NCI-H526 (cell line): ENCODE measurements at regions not wholly inside any gene's neighbourhood (a gene's known extent, or its start where the extent isn't known, plus 50 kb on each side); places are given as distances from the start of the nearest gene placed in this dataset.
"Not testable (repeated sequence)": the region's sequence is repeated elsewhere in the genome, so short reads cannot be mapped to it uniquely, and the experiment has no call there.

Experiments used
- DNase-seq, 2 experiments: peaks; one replicate each; lab custom pipeline; 2025; lab: John Stamatoyannopoulos, UW

DNA sequence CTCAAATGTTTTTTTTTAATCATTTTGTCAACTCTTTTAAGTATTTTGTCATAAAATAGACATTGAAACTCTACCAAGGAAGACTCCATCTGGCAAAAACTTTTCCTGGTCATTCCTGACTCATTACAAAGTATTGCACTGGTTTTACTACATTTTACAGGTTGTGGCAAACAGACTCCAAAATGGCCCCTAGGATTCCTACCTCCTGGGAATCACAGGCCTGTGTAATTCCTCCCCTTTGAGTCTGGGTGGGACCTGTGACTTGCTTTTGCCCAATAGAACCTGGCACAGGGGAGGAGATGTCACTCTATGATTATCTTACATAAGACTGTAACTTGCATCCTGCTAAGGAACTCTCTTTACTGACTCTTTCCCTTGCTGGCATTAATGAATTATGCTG lies 123.6 kb upstream of the KCNJ6 start:
- DNase-seq = no peak

GRCh38 chr21:38041493-38041892 lies 125.2 kb upstream of the KCNJ6 start:
- no peak for DNase-seq

GRCh38 chr21:38042246-38042645 lies 126.0 kb upstream of the KCNJ6 start:
- DNase-seq = no peak

GRCh38 chr21:38048167-38048566 lies 131.9 kb upstream of the KCNJ6 start:
- peak in 1 of 2 experiments; percentile 20 for DNase-seq

DNA sequence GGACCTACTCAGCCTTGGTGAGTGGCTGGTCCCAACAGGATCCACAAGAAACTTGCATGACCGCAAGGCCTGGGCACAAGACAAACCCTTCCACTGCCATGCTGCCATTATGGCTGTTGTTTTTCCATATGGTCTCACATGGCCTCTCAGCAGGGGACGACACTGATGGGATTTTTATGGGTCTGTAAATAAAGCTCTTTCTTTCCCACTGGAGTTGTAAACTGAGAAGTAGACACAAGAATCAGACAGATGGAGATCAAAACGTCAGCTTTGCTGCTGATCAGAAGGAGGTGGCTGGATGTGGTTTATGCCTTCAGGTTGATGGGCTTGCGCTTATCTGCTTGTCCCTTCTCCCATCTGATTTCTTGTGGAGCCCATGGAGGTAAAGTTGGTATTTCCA lies 138.1 kb upstream of the KCNJ6 start:
- DNase-seq = no peak

- no peak for DNase-seq
Observed at GRCh38 chr21:38056481-38056880, 140.2 kb upstream of the KCNJ6 start.

DNA sequence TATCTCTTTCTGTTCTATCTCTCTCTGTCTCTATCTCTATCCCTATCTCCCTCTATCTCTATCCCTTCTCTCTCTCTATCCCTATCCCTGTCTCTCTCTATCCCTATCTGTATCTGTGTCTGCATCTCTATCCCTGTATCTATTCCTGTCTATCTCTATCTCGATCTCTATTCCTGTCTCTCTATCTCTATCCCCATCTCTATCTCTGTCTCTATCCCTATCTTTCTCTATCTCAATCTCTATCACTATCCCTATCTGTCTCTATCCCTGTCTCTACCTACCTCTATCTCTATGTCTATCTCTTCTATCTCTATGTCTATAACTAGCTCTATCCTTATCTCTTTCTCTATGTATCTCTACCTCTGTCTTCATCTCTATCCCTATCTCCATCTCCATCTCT lies 141.4 kb upstream of the KCNJ6 start:
- DNase-seq = no peak

GRCh38 chr21:38060533-38060932 lies 144.3 kb upstream of the KCNJ6 start:
- DNase-seq = no peak

DNA sequence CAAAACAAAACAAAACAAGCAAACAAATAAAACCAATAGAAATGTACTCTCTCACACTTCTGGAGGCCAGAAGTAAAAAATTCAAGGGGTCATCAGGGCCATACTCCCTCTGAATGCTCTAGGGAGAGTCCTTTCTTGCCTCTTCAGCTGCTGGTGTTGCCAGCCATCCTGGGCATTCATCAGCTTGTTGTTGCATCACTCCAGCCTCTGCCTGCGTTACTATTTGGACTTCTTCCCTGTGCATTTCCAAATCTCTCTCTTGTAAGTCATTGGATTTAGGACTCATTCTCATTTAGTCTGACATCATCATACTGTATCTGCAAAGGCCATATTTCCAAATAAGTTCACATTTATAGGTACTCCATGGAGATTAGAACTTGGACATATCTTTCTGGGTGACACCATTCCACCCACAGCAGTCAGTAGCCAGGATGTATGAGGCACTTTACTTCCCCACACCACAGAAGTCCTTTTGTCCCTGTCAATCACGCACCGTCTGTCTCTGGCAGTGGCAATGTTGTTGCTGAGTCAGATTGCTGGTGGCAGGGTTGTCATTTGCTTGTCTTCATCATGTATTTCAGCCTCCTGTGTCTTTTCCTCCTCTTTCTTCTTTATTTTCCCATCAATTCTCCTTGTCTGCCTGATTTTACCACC lies 151.0 kb upstream of the KCNJ6 start:
- no peak for DNase-seq

- DNase-seq = no peak
Observed at GRCh38 chr21:38072489-38072888, 156.2 kb upstream of the KCNJ6 start.

DNA sequence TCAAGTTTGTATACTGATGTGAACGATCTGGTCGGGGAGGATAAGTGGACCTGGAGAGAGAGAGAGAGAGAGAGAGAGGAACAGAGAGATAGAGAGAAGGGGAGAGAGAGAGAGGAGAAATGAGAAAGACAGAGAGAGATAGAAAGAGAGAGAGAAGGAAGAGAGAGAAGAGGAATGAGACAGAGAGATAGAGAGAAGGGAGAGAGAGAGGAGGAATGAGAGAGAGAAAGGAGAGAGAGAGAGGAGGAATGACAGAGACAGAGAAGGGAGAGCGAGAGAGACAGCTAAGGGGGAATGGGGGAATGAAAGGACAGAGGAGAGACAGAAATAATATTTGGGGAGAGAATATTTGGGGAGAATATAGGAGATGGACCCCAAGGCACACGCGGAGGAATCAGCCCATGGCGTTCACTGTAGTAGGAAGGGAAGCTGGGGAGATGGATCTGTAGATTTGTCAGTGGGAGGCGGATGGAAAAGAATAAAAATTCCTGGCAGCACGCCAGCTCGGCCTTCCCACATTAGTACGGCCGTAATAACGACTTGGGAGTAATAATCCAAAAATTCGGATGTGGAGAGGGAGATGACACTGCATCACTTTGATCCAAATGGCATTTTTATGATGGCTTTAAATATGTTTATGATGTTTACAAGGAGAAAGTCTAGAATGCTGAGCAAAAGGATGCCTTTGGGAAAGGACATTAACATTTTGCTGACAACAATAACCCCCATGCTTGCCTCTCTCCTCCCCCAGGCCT lies 159.8 kb upstream of the KCNJ6 start:
- DNase-seq = no peak

DNA sequence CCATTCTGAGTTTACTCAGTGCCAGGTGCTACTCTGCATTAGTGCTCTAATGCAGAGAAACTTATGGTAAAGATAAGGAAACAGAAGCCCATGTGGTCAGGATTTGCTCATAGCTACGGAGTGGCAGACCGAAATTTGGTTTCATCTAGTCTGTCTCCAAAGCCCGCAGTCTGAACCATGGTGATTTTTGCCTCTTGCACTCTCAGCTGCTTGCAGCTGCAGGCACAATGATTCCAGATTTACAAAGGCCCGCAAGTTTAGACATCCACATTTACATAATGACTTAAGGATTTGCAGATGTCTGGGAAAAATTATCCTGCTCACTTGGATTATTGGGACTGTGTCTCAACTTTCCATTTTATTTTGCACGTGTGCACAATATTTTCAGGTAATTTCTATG lies 161.3 kb upstream of the KCNJ6 start:
- no peak for DNase-seq

DNA sequence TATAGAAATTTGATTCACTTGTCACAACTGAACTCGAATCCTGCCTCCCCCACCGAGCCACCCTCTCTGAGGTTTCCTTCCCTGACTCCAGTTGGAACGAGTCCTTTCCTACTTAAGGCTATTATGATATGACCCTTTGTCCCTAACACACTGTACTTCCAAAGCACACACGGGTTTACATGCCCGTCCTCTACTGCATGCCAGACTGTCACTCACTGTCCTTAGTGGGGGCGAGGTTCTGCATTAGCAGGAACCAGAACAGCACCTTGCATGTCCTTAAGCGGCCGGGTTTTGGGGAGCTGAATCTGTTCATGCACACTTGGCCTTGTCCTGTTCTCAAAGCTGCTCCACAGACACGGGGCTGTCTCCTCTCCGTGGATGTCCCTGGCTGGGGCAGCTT lies 164.6 kb upstream of the KCNJ6 start:
- no peak for DNase-seq

DNA sequence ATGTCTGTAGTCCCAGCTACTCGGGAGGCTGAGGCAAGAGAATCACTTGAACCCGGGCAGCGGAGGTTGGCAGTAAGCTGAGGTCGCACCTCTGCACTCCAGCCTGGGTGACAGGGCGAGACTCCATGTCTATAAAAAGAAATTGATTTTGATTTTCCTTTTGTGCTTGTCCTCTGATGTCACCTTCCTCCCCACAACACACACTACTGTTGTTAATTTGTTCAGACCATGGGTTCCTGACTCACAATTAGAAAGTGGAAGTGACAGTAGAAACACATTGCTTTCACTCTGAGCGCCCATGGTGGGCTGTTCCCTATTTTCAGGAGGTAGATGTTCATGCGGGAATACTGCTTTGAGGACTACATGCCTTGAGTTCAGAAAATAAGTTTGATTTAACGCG lies 165.5 kb upstream of the KCNJ6 start:
- DNase-seq = no peak

- no peak for DNase-seq
Observed at GRCh38 chr21:38082936-38083485, 166.8 kb upstream of the KCNJ6 start.

- DNase-seq = peak; percentile 9 to 33
Observed at GRCh38 chr21:38083535-38083934, 167.3 kb upstream of the KCNJ6 start.

GRCh38 chr21:38086580-38086979 lies 170.2 kb upstream of the KCNJ15 start:
- DNase-seq = no peak

- DNase-seq = no peak
Observed at GRCh38 chr21:38088916-38089762, 167.7 kb upstream of the KCNJ15 start.

GRCh38 chr21:38089763-38090046 lies 167.1 kb upstream of the KCNJ15 start:
- no peak for DNase-seq

DNA sequence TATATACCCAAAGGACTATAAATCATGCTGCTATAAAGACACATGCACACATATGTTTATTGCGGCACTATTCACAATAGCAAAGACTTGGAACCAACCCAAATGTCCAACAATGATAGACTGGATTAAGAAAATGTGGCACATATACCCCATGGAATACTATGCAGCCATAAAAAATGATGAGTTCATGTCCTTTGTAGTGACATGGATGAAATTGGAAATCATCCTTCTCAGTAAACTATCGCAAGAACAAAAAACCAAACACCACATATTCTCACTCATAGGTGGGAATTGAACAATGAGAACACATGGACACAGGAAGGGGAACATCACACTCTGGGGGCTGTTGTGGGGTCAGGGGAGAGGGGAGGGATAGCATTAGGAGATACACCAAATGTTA lies 165.7 kb upstream of the KCNJ15 start:
- DNase-seq = not testable (repeated sequence)

DNA sequence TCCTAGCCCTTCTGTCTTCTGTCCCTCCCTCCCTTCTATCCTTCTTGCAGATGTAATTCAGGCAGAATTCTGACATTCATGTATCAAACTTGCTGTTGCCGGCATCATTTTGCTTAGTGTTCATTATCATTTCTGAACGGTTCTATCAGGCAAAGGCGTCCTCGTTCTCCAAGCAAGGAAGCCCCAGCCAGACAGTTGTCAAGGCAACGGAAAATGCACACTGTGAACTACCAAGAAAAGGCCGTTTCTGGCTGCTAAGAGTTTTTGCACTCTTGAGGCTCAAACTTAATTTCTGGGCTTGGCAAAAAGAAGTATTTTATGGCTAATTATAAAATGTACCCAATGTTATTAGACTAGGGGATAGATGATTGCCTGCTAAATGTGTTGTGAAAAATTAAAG lies 164.7 kb upstream of the KCNJ15 start:
- DNase-seq = no peak

DNA sequence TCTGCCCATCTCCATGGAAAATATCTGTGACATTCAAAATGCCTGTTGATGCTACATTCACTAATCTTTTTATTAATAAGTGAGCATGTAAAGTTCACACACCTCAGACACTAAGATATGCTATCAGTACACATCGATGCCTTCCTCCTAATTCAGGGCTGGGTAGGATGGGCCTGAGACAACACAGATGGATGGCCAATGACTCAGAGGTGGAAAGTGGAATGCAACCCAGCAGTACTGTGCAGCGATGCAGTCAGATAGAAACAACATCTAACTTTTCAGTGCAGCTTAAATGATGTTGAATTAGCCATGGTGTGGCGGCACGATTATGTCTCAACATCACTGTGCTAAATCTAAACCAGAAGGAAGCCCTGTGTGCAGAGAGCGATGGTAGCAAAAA lies 161.6 kb upstream of the KCNJ15 start:
- DNase-seq = no peak

- no peak for DNase-seq
Observed at GRCh38 chr21:38097789-38098188, 159.0 kb upstream of the KCNJ15 start.
